GM23338 (cell line): ENCODE measurements at regions not wholly inside any gene's neighbourhood (a gene's known extent, or its start where the extent isn't known, plus 50 kb on each side); places are given as distances from the start of the nearest gene placed in this dataset.

ENCODE experiments used
- CREB1 ChIP-seq: fragments of 250-450 bp; sonication (Bioruptor Pico); IDR thresholded peaks from 2 replicates; pipeline ENCODE4 v1.5.0; 2020; ENCODE audit warnings: low read depth, mild to moderate bottlenecking, moderate library complexity
- CTCF ChIP-seq, 2 experiments: fragments of 200-600 bp in 1 of 2; sonication (generic) in 1 of 2; conservative IDR thresholded peaks; 2 replicates each; pipeline versions ENCODE4 v1.5.1 to v1.6.1; 2016 to 2017; ENCODE audit warnings: antibody characterized with exemption in 2 of 2, low read depth in 2 of 2, mild to moderate bottlenecking in 2 of 2, moderate library complexity in 1 of 2
- ETS1 ChIP-seq: IDR thresholded peaks from 2 replicates; pipeline ENCODE4 v1.6.1; 2016; ENCODE audit warnings: antibody characterized with exemption
- EZH2 ChIP-seq: fragments of 200-600 bp; sonication (generic); IDR thresholded peaks from one replicate; pipeline ENCODE4 v1.8.0; 2017; ENCODE audit warnings: antibody characterized with exemption, mild to moderate bottlenecking, low read depth; ENCODE audit not compliant: unreplicated experiment
- EZH2phosphoT487 ChIP-seq: fragments of 200-600 bp; sonication (generic); IDR thresholded peaks from one replicate; pipeline ENCODE4 v1.8.1; 2018; ENCODE audit warnings: antibody characterized with exemption; ENCODE audit not compliant: unreplicated experiment
- JUNB ChIP-seq: IDR thresholded peaks from one replicate; pipeline ENCODE4 v1.6.1; 2016; ENCODE audit warnings: antibody characterized with exemption; ENCODE audit not compliant: unreplicated experiment
- POLR2AphosphoS5 ChIP-seq: IDR thresholded peaks from 2 replicates; pipeline ENCODE4 v1.6.1; 2016; ENCODE audit warnings: antibody characterized with exemption, low read depth
- REST ChIP-seq: IDR thresholded peaks from one replicate; pipeline ENCODE4 v1.6.1; 2018; ENCODE audit warnings: antibody characterized with exemption; ENCODE audit not compliant: unreplicated experiment
- STAT1 ChIP-seq: IDR thresholded peaks from one replicate; pipeline ENCODE4 v1.6.1; 2016; ENCODE audit warnings: antibody characterized with exemption; ENCODE audit not compliant: unreplicated experiment

- TF ChIP-seq STAT1 = no peak
- TF ChIP-seq CTCF (conservative IDR thresholded peaks at IDR 0.05; ENCODE audit: low read depth in 2 of 2) = no peak
- no peak for TF ChIP-seq REST
- no peak for TF ChIP-seq EZH2phosphoT487
- no peak for TF ChIP-seq POLR2AphosphoS5
- no peak for TF ChIP-seq EZH2
- no peak for TF ChIP-seq CREB1 (CRISPR knock-in tag)
- no peak for TF ChIP-seq ETS1
- no peak for TF ChIP-seq JUNB
Observed at GRCh38 chr4:141340458-141340857, 119.8 kb downstream of the ZNF330 start.
